SIG-M5 treated with dmso at 0.1 percent for 504 hours (cell line): ENCODE measurements at regions not wholly inside any gene's neighbourhood (a gene's known extent, or its start where the extent isn't known, plus 50 kb on each side); places are given as distances from the start of the nearest gene placed in this dataset.

Experiments used
- DNase-seq: peaks from one replicate; lab custom pipeline; 2025; ENCODE audit not compliant: unreplicated experiment; lab: John Stamatoyannopoulos, UW

DNA sequence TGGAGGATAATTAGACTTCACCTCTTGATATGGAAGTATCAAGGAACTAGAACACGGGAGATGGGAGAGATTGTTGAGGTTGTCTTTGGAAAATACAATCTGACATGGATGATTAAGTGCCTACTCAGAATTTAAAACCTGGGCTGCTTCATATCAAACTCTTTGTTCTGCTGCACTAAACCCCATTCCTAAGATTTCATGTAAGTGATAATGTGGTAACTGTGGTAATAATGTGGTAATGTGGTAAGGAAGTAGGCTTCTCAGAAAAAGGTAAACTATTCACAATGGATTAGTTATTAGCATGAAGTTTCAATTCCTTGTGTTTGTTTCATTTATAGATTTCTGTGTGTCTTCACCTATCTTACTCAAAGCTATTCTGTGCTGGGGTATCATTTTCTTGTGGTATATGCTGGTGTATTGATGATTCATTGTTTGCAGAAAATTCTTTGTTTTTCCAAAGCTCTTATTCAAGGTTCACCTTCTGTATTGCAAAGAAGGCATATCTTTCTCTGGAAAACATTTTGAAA, 129.9 kb upstream of the TAC1 start:
- DNase-seq, result no peak

DNA sequence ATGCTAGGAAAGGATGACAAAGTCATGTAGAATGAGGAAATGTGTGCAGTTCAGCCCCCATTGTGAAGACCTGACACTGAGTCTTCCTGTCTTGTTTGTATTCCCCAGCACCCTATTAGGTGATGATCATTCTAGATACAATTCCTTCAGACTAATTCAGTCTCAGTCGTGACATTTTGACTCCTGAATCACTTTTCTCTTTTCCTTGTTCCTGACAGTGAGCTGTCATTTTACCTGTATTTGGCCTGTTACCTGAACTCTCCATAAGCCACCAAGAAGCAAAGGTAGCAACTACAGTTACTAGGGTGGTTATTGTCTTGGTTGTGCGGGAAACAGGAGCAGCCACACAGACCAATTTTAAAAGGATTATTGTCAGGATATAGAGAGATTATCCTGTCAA, 111.4 kb upstream of the TAC1 start:
- no peak for DNase-seq

DNA sequence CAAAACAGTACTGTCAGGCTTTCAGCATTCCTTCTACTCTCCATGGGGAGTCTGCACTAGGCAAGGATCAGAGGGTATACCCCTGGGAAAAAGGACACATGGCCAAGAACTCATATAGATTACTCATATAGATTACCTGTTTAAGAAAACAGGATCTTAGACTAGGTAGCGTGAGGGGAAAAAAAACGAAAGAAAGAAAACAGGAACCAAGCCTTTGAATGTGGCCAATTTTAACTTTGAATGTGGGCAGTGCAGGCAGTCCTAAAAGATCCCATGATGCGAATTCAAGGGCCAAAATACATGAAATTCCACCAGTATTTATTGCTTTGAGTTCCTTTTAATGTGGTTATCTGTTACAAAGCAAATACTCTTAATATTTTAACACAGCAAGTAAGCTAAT, 108.6 kb upstream of the TAC1 start:
- DNase-seq, result no peak

DNA sequence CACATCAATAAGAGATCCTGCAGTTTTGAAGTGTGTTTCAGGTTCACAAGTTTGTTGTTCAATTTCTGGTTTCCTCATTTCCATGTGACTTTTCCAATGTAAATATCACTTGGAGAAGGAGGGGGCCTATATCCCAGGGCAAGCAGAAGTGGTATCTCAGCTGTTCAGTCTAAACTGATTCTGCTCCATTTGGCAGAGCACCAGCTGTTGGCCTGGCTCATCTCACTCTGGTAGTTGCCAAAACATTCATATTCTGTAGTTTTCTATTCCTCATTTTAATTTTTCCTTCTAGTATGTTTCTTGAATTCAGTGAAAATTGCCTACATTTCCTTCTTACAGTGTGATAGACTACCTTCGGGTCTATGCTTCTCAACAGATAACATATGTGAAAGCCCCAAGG, 101.8 kb upstream of the TAC1 start:
- DNase-seq, result no peak

DNA sequence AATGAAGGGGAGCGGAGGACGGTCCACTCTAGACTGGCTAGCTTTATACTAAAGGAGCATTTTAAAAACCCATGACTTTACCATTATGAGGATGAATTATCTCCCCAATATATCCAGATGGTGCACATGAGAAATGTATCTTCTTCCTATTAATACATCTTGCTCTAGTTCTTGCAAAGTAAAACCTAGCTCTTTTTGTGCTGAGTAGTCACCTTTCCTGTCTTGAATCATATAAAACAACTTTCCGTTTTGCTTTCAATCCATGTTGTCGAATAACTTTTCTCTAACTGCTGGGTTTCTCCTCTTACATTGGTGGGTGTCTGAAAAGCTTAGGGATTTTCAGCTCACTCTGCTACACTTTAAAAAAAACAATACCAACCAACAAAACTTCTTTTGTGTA, 96.3 kb upstream of the TAC1 start:
- DNase-seq, result no peak

DNA sequence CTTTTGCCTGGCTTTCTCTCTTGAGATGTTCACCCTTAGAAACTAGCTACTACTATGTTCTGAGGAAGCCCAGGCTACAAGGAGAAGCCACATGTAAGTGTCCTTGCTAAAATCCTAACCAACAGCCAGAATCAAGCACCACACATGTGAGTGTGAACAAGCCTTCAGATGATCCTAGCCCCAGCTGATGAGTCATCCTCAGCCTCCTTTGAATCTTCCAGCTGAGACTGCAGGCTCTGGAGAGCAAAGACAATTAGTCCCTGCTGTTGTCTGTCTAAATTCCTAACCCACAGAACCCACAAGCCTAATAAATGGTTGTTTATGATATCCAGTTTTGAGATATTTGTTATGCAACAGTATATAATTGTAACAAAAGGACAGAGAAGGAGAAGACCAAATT, 92.8 kb upstream of the TAC1 start:
- no peak for DNase-seq

DNA sequence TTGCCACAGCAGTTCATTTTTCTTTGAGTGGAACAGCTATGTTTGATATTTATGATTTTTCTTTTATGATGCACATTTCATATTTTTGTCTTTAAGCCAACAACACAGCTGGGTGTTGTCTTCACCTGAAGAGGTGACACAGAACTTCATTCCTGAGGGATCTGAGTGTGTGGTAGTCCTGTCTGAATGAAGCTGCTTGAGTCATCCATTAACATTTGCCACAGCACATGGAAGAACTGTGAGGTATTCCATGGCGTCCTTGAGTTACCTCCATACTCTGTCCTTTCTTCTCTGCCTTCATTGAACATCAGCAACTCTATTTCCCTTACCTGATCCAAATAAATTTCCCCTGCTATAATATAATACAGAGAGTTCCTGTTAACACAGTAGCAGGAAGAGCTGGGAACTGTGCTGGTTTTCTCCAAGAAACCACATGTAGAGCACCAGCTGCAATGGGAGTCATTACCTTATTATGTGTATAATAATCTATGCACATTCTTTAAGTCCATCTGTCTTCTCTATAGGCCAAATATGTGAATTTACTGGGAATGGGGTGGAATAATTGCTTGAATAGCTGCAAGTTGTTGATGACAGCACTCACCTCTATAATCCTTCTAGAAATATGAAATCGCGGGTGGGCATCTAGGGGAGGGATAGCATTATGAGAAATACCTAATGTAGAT, 72.4 kb upstream of the TAC1 start:
- no peak for DNase-seq

DNA sequence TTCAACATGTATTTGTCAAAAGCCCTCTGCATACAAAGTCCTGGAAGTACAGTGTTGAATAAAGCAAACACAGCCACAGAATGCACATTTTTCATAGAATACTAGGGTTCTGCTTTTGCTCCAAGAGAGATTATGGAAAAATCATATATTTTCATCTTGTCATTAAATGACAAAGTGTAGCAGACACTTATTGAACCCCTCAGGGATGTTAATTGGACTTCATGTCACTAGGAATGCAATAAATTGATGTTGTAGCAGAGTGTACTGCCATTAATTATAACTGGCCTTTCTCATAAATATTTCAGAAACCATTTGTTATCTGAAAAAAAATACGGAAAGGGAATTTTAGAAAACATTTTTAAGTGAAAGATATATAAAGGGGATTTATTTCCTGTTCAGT, 64.5 kb upstream of the TAC1 start:
- DNase-seq, result no peak

DNA sequence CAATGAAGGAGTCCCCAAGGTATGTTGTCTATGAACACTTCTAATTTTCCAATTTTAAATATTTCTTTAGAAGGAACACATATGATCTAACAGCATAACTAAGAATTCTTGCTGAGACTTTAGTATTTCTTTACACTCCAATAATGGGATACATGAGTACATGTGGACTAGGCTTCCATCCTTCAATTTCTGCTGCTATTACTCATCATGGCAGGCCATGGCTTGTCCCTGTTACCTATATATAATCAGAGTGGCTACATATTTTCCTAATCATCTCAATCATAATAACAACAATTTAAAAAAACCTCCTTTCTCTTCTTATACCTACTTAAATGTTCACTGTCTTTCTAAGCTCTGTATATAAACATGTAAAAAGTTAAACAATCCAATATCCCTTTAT, 60.3 kb upstream of the TAC1 start:
- DNase-seq, result no peak

DNA sequence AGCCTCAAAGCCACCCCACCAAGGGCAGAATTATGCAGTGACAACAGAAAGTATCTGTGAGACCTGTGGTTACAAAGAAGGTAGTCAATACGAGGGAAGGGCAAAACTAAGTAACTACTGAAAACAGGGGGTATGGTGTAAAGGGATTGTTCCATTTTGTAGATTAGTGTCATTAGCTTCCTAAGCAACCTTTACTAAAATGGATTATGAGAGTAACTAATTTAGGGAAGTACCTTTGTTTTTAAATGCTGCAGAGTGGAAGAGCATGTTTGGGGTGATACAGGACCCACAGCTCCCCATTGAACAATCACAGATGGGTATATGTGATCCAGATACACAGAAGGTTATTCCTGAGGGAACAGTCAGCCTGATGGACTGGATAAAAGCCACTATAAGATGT, 51.3 kb upstream of the TAC1 start:
- no peak for DNase-seq
